ENCODE measurements at regions not wholly inside any gene's neighbourhood (a gene's known extent, or its start where the extent isn't known, plus 50 kb on each side); places are given as distances from the start of the nearest gene placed in this dataset.

DNA sequence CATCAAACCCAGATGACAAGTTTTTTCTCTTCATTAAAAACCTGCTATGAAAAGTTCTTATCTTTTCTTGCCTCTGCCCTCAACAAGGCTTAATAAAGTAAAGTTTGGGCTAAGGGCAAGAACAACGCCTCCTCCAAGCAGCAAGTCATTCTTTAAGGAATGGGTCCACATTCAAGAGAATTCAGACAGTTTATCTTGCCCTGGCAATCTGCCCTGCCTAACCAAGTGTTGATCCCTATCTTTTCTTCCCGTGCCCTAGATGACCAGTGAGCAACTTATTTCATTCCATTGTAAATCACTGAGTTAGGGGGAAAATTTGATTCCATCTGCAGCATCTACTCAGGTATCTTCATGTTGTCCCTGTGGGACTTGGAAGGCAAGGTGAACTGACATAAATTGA, 370.3 kb upstream of the DPPA4 start:
- 90 to 100% methylated on average over 1 to 2 of the region's 2 CpGs for WGBS, 2 experiments (ENCODE audit: insufficient coverage in 1 of 2, insufficient read length in 1 of 2)
- H3K27ac ChIP-seq (ENCODE audit: low read depth, low read length): no peak overlapping the region
- H3K27me3 Mint-ChIP-seq (ENCODE audit: insufficient read depth): no peaks in the 10 kb centered on the region
- H3K9me3 ChIP-seq (ENCODE audit: control insufficient read depth, low read length): no peaks in the 10 kb centered on the region
- no peak for DNase-seq
- H3K4me3 ChIP-seq (ENCODE audit: low read length): no peak overlapping the region
- no peaks in the 10 kb centered on the region for H3K36me3 ChIP-seq (ENCODE audit: control insufficient read depth, insufficient read depth, low read length)
- no peak overlapping the region for H3K9ac ChIP-seq (ENCODE audit: extremely low read depth, low read length, poor library complexity, severe bottlenecking)
- H3K4me1 ChIP-seq (ENCODE audit: control insufficient read depth, insufficient read depth, low read length): peaks cover 7% of the 10 kb centered on the region
- no peak overlapping the region for H3K4me3 Mint-ChIP-seq
- no peaks in the 10 kb centered on the region for H3K36me3 Mint-ChIP-seq (ENCODE audit: low read depth)
- H3K4me1 Mint-ChIP-seq: peaks cover 7% of the 10 kb centered on the region
- no peak overlapping the region for H3K27ac Mint-ChIP-seq
- H3K9me3 Mint-ChIP-seq: peaks cover 7% of the 10 kb centered on the region
- TF ChIP-seq, protein P1, sequence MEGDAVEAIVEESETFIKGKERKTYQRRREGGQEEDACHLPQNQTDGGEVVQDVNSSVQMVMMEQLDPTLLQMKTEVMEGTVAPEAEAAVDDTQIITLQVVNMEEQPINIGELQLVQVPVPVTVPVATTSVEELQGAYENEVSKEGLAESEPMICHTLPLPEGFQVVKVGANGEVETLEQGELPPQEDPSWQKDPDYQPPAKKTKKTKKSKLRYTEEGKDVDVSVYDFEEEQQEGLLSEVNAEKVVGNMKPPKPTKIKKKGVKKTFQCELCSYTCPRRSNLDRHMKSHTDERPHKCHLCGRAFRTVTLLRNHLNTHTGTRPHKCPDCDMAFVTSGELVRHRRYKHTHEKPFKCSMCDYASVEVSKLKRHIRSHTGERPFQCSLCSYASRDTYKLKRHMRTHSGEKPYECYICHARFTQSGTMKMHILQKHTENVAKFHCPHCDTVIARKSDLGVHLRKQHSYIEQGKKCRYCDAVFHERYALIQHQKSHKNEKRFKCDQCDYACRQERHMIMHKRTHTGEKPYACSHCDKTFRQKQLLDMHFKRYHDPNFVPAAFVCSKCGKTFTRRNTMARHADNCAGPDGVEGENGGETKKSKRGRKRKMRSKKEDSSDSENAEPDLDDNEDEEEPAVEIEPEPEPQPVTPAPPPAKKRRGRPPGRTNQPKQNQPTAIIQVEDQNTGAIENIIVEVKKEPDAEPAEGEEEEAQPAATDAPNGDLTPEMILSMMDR (conservative IDR thresholded peaks at IDR 0.05): no peak
- no peaks in the 10 kb centered on the region for H3K27me3 ChIP-seq (ENCODE audit: control insufficient read depth, insufficient read depth, low read length, poor library complexity, severe bottlenecking)

DNA sequence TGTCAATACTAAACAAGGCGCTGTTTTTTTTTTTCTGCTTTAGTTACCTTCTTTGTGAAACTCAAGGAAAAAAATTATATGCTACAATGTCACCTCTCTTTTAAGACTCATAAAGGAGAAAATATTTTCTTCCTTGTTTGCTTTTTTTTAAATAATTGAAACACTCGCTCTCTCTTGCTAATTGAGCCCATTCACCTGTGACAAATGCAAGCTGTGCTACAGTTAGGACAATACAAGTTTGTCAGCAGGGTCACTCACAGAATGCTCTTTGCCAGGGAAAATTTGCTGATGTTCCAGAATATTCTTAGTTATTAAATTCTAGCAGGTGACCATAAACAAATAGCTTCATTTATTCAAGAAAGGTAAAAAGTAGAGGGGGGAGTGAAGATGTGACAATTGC, 375.9 kb upstream of the DPPA4 start:
- no peaks in the 10 kb centered on the region for H3K36me3 ChIP-seq (ENCODE audit: control insufficient read depth, insufficient read depth, low read length)
- no peak overlapping the region for H3K9ac ChIP-seq (ENCODE audit: extremely low read depth, low read length, poor library complexity, severe bottlenecking)
- TF ChIP-seq, protein P1 (conservative IDR thresholded peaks at IDR 0.05): no peak
- H3K4me1 ChIP-seq (ENCODE audit: control insufficient read depth, insufficient read depth, low read length): no peaks in the 10 kb centered on the region
- Mint-ChIP-seq H3K9me3 (peaks cover 7% of the 10 kb centered on the region), H3K27me3 (ENCODE audit: insufficient read depth) (no peaks in the 10 kb centered on the region), H3K36me3 (ENCODE audit: low read depth) (no peaks in the 10 kb centered on the region), H3K27ac (no peak overlapping the region), H3K4me1 (peaks cover 3% of the 10 kb centered on the region), H3K4me3 (no peak overlapping the region)
- WGBS, 2 experiments (ENCODE audit: insufficient coverage in 1 of 2, insufficient read length in 1 of 2): 80 to 100% methylated on average over 1 to 2 of the region's 2 CpGs
- DNase-seq: no peak
- H3K9me3 ChIP-seq (ENCODE audit: control insufficient read depth, low read length): no peaks in the 10 kb centered on the region
- no peak overlapping the region for H3K4me3 ChIP-seq (ENCODE audit: low read length)
- H3K27ac ChIP-seq (ENCODE audit: low read depth, low read length): no peak overlapping the region
- H3K27me3 ChIP-seq (ENCODE audit: control insufficient read depth, insufficient read depth, low read length, poor library complexity, severe bottlenecking): no peaks in the 10 kb centered on the region

DNA sequence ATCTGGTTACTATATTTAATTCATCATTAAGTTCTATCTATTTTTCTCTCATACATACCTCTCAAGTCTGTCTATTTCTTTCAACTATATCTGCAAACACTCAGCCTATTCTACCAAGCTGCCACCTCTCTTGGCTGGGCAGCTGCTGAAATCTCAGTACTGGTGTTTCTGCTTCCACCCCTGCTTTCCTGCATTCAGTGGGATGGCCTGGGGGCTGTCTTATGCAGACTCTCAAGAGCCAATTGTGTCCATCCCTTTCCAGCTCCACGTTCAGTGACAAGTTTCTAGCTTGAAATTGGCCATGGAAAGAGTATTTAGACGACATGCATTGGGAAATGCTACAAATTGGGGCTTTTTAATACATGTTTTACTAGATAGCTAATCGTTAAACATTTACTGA, 378.4 kb upstream of the DPPA4 start:
- Mint-ChIP-seq H3K36me3 (ENCODE audit: low read depth) (no peaks in the 10 kb centered on the region), H3K27me3 (ENCODE audit: insufficient read depth) (no peaks in the 10 kb centered on the region), H3K4me3 (no peak overlapping the region), H3K4me1 (peaks cover 3% of the 10 kb centered on the region), H3K27ac (no peak overlapping the region), H3K9me3 (peaks cover under 1% of the 10 kb centered on the region)
- 43 to 87% methylated on average over 1 to 3 of the region's 3 CpGs for WGBS, 2 experiments (ENCODE audit: insufficient coverage in 1 of 2, insufficient read length in 1 of 2)
- no peaks in the 10 kb centered on the region for H3K9me3 ChIP-seq (ENCODE audit: control insufficient read depth, low read length)
- no peaks in the 10 kb centered on the region for H3K36me3 ChIP-seq (ENCODE audit: control insufficient read depth, insufficient read depth, low read length)
- no peaks in the 10 kb centered on the region for H3K27me3 ChIP-seq (ENCODE audit: control insufficient read depth, insufficient read depth, low read length, poor library complexity, severe bottlenecking)
- TF ChIP-seq, protein P1 (conservative IDR thresholded peaks at IDR 0.05): no peak
- no peak overlapping the region for H3K27ac ChIP-seq (ENCODE audit: low read depth, low read length)
- H3K9ac ChIP-seq (ENCODE audit: extremely low read depth, low read length, poor library complexity, severe bottlenecking): no peak overlapping the region
- H3K4me1 ChIP-seq (ENCODE audit: control insufficient read depth, insufficient read depth, low read length): no peaks in the 10 kb centered on the region
- H3K4me3 ChIP-seq (ENCODE audit: low read length): no peak overlapping the region
- no peak for DNase-seq

All from endodermal cell (in vitro differentiated cells).